Inferior parietal cortex (tissue), 1 donor: ENCODE measurements at regions not wholly inside any gene's neighbourhood (a gene's known extent, or its start where the extent isn't known, plus 50 kb on each side); places are given as distances from the start of the nearest gene placed in this dataset.

Source experiments
- DNase-seq: peaks from one replicate; pipeline ENCODE4 v3.0.0-alpha.2; 2016; ENCODE audit errors: extremely low spot score

GRCh38 chr5:166363087-166363760 is 1928.2 kb upstream of the WWC1 start:
- no peak for DNase-seq

GRCh38 chr5:166365164-166365563 is 1926.3 kb upstream of the WWC1 start:
- DNase-seq: no peak

- DNase-seq: no peak
Measured at GRCh38 chr5:166367391-166367790, 1924.1 kb upstream of the WWC1 start.

GRCh38 chr5:166369346-166369745 is 1922.1 kb upstream of the WWC1 start:
- no peak for DNase-seq

DNA sequence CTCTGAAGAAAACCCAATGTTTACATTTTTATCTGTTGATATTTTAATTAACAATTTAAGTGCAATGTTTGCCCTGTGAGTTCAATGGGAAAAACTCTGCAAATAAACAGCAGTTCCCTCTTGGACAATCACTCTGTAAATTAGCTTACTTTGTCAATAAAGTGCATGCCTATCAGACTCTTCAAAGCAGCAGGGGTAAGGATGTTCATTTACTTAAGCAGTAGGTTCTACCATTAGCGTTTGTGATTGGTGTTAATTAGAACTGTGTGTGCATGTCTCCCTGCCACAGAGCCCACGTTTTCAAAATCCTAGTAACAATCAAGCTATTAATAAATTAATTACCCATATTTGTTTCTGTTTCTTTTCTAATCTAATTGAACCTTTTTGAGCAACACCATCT is 1921.6 kb upstream of the WWC1 start:
- no peak for DNase-seq

DNA sequence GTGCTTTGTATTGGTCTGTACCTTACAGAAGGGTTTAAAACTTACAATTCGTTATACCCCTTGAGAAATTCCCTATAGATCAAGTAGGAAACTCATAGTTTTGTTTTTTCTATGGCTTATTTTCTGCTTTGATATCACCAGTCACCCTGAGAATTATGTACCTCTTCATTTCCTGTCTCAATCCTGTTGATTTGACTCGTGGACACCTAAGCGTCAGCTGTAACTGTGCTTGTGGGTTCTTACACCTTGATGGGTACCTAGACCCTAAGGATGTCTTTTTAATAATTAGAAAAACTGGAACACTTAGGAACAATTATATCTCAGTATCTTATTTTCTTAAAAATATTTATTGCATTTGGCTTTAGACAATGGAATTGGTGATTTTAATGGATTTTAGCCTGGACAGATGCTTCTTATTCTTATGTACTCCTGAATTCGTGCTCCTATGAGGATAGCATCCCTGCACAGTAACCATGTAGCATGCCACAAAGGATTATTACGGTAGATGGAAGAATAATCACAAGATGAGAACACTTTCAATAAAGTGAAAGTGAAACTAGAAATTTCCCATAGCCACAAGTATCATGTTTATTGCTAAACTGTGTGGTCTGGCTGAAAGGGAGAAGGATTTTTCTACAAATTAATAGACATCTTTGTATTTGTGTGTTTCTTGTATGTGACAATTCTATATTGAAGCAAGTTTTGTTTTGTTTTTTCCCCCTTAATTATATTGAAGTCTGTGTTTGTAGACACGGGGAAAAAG is 1920.3 kb upstream of the WWC1 start:
- peak; percentile 12 for DNase-seq

DNA sequence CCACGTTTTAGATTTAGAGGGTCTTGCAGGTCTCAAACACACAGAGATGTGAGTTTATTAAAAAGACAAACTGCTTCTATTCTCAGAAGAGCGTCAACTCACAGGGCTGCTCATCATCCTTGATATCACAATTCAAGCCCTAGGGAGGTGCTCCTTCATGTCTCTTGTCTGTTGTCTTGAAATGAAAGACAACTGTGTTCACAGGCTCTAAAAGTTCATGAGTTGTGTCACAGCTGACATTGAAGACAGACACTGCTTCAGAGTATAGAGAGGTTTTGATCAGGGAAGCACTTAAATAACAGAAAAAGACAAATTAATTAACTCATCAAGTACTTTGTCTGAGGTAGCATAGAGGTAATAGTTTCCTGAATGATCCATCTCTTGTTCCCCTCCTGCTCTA is 1917.6 kb upstream of the WWC1 start:
- no peak for DNase-seq

- DNase-seq: no peak
Measured at GRCh38 chr5:166377756-166378155, 1913.7 kb upstream of the WWC1 start.

DNA sequence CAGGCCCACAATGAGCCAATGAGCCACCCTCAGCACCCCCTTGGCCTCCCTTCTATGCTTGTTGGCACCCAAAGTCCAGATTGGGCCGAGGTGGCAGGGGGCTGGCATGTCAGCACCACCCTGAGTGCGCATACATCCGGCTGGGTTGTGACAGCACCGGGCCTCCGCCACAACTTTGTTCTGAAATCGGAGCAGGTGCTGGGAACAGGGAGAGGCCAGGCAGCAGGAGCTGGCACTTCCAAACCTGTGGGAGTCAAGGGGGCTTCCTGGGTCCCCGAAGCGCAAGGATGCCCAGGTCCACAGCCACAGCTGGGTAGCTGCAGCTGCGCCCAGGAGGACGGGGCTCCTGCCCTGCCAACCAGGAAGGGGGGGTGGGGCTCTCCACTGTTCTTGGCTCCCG is 1911.9 kb upstream of the WWC1 start:
- DNase-seq: no peak

DNA sequence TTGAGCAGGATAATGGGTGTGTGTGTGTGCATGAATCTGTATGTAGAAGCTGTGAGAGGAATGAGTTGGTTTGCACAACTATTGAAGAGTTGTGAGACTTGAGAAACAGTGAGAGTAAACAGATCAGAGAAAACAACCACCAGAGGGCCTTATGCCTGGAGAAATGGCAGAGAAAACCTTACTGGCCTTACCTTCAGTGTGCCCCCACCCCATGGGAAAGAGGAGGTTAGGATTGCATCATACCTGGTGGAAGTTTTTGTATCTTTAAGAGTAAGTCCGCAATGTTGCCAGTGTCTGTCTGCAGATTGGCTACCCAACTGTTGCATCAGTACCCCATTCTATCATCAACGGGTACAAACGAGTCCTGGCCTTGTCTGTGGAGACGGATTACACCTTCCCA is 1909.4 kb upstream of the WWC1 start:
- no peak for DNase-seq

DNA sequence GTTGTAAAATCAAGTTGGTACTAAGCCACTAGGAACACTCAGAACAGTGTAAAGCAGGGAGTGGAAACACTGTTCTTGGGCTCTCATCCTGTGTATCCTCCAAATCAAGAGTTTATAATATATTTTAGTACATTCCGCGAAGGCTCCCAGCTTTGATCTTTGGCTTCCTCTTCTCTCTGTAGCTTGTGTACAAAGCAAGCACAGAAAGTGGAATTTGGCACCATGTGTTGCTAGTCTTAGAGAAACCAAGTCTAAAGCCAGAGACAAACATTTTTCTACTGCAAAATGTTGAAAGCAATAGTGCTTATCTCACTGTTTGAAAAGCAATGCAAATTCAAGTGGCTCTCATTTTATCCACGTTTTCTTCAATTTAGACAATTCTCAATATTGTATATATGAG is 1893.3 kb upstream of the WWC1 start:
- no peak for DNase-seq

- no peak for DNase-seq
Measured at GRCh38 chr5:166399781-166400180, 1891.7 kb upstream of the WWC1 start.

GRCh38 chr5:166401391-166401790 is 1890.1 kb upstream of the WWC1 start:
- no peak for DNase-seq

DNA sequence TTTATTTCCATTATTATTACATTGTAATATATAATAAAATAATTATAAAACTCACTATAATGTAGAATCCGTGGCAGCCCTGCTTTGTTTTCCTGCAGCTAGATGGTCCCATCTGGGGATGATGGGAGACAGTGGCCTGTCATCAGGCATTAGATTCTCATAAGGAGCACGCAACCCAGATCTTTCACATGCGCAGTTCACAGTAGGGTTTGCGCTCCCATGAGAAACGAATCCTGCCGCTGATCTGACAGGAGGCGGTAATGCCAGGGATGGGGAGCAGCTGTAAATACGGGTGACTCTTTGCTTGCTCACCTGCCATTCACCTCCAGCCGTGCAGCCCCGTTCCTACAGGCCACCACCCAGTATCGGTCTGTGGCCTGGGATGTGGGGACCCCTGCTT is 1879.3 kb upstream of the WWC1 start:
- no peak for DNase-seq

DNA sequence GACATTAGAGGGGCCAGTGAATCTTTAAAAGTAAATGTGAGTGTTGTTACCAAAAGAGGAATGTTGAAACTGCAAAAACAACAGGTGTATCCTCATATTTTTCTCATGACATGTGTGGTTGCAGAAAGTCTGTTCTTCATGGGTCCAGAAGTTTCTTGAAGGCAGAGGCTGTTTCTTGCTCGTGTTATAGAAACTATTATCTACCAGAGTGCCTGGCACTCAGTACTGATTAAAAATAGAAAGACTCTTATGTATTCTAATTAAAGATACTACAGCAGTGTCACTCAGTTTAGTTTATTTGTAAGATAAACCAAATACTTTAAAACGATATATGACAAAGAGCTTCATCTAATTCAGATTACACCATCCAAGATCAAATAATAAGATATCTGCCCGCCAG is 1864.2 kb upstream of the WWC1 start:
- no peak for DNase-seq

GRCh38 chr5:166428264-166428803 is 1863.1 kb upstream of the WWC1 start:
- DNase-seq: no peak

DNA sequence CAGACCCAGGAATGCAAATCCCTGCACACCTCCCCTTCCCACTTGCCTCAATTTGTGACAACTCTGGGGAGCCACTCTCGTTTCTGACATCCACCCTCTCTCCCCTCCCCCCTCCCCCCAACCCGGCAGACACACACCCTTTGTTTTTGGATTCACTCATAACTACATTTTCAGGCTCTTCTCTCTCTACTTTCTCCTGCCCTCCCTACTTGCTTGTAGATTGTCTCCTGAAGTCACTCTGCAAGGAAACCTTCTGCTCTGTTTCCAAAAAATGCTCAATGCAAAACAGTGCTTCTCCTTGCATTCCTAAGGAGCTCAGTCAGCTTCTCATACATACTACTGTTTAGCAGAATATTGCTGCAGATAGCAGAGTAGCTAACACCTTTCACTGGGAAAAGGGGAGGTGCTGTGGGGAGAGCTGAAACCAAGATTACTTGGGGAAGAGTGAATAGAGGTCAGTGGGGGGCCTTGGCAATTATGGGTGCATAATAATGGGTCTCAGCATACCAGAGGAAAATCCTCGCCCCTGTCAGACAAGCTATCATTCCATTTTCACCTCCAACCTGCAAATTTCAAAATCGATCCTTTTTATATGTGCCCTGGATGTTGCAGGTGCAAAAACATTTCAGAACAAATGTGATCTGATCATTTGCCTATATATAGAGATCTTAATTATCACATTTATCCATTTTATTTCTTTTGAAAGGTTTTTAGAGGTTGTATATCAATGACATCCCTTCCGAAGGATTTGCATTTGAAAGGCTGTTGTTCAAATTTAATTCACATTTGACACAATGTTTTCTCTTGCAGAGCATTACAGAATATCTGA is 1860.7 kb upstream of the WWC1 start:
- no peak for DNase-seq

DNA sequence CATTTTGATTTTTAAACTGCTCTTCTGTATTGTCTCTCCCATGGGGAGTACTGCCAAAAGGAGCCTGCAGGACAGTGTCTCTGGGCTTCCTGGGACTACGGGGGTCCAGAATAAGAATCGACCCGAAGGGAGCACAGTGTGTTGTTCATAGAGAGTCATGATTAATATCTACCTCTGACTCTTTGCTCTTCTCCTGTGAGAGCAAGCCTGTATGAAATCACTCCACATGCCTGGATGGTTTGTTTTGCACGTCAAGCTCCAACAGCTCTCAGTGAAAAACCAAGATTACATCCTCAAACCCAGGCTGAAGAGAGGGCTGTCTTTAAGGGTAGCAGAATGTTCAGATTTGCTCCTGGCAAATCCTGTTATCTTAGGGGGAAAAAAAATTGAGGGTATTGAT is 1860.0 kb upstream of the WWC1 start:
- no peak for DNase-seq

DNA sequence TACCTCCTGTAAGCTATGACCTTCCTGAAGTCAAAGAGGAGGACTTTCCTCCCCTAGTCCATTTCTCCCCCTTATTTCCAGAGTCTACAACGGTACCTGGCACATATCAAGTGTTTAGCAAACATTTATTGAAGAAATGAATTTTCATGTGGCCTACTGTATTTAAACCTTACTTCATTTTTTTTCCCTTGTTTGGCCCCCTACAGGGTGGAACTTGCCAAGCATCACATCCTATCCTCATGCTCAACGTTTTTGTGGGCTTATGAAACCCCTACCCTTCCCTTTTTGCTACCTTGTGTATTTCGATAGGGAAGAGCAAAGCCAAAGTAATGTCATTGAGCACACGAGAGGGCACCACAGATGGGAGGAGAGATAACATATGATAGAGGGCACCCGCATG is 1857.8 kb upstream of the WWC1 start:
- no peak for DNase-seq

- DNase-seq: no peak
Measured at GRCh38 chr5:166436872-166437271, 1854.6 kb upstream of the WWC1 start.

- DNase-seq: no peak
Measured at GRCh38 chr5:166486348-166486747, 1805.1 kb upstream of the WWC1 start.

- no peak for DNase-seq
Measured at GRCh38 chr5:166488560-166488959, 1802.9 kb upstream of the WWC1 start.
